Osteocyte (in vitro differentiated cells): ENCODE measurements at regions not wholly inside any gene's neighbourhood (a gene's known extent, or its start where the extent isn't known, plus 50 kb on each side); places are given as distances from the start of the nearest gene placed in this dataset.

Source experiments
- DNase-seq: peaks from one replicate; pipeline ENCODE4 v3.0.0; 2021; ENCODE audit warnings: mixed read lengths; ENCODE audit not compliant: unreplicated experiment; ENCODE audit errors: extremely low spot score
- H3K27ac Mint-ChIP-seq: one replicate; pipeline ENCODE4 v1.8.0; 2021; ENCODE audit warnings: mild to moderate bottlenecking, mixed read lengths; ENCODE audit not compliant: unreplicated experiment
- H3K27me3 Mint-ChIP-seq: one replicate; pipeline ENCODE4 v1.8.0; 2021; ENCODE audit warnings: mixed read lengths; ENCODE audit not compliant: unreplicated experiment
- H3K36me3 Mint-ChIP-seq: one replicate; pipeline ENCODE4 v1.8.0; 2021; ENCODE audit warnings: mixed read lengths; ENCODE audit not compliant: unreplicated experiment
- H3K4me1 Mint-ChIP-seq: one replicate; pipeline ENCODE4 v1.8.0; 2021; ENCODE audit warnings: mixed read lengths; ENCODE audit not compliant: unreplicated experiment
- H3K4me3 Mint-ChIP-seq: one replicate; pipeline ENCODE4 v1.8.0; 2021; ENCODE audit warnings: mild to moderate bottlenecking, moderate library complexity, mixed read lengths; ENCODE audit not compliant: unreplicated experiment
- H3K9me3 Mint-ChIP-seq: one replicate; pipeline ENCODE4 v1.8.0; 2021; ENCODE audit warnings: mixed read lengths; ENCODE audit not compliant: unreplicated experiment
- CTCF ChIP-seq: fragments of 200-600 bp; sonication (generic); IDR thresholded peaks from 2 replicates; pipeline ENCODE4 v1.5.0; 2021; ENCODE audit warnings: antibody characterized with exemption, mild to moderate bottlenecking, moderate library complexity

DNA sequence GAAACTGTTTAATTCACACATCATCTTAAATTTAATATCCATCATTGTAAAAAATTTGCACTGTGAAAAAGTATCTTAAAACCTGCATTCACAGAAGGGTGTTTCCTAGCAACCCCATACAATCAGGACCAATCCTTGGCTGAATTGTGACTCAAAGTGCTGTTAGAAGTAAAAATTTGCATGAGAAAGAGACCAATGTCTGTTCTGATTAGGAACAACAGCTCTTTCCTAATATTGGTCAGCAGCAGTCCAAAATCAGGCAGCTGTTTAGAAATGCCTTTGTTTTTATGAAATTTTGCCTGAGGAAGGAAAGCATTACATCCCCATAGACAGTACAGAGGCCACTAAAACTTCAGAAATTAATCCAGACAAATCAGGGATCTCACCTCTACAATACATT, 987.0 kb downstream of the HACE1 start:
- H3K27me3 Mint-ChIP-seq: peaks cover 3% of the 10 kb centered on the region
- no peak overlapping the region for H3K4me3 Mint-ChIP-seq
- no peak for TF ChIP-seq CTCF
- DNase-seq: no peak
- H3K4me1 Mint-ChIP-seq: no peaks in the 10 kb centered on the region
- H3K36me3 Mint-ChIP-seq: no peaks in the 10 kb centered on the region
- no peak overlapping the region for H3K27ac Mint-ChIP-seq
- H3K9me3 Mint-ChIP-seq: no peaks in the 10 kb centered on the region

- Mint-ChIP-seq H3K9me3 (no peaks in the 10 kb centered on the region), H3K4me1 (no peaks in the 10 kb centered on the region)
Measured at GRCh38 chr6:103872233-103872632, 987.5 kb downstream of the HACE1 start.

DNA sequence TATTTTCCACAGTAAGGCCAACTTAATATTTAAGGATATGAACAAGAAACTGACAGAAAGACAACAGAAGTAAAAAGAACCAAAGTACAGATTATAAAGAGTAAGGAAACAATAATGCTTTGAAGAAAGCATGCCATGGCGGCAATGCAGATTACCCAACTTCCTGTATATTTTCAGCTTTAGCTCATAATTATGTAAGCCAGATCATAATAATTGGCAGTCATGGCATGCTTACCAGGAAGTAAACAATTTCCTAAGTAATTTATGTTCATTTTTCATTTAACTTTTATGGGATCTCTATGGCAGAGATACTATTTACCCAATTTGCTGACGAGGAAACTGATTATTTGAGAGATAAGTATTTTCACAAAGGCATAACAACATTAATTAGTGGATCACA, 988.7 kb downstream of the HACE1 start:
- no peak overlapping the region for H3K4me3 Mint-ChIP-seq
- H3K27ac Mint-ChIP-seq: no peak overlapping the region
- no peaks in the 10 kb centered on the region for H3K36me3 Mint-ChIP-seq
- no peak for DNase-seq
- H3K9me3 Mint-ChIP-seq: no peaks in the 10 kb centered on the region
- TF ChIP-seq CTCF: no peak
- H3K4me1 Mint-ChIP-seq: no peaks in the 10 kb centered on the region
- H3K27me3 Mint-ChIP-seq: peaks cover 4% of the 10 kb centered on the region

More at GRCh38 chr6:103872233-103872632, 987.5 kb downstream of the HACE1 start:
- Mint-ChIP-seq H3K4me3 (no peak overlapping the region), H3K27me3 (peaks cover 3% of the 10 kb centered on the region), H3K36me3 (no peaks in the 10 kb centered on the region), H3K27ac (no peak overlapping the region)
- DNase-seq: no peak
- no peak for TF ChIP-seq CTCF

DNA sequence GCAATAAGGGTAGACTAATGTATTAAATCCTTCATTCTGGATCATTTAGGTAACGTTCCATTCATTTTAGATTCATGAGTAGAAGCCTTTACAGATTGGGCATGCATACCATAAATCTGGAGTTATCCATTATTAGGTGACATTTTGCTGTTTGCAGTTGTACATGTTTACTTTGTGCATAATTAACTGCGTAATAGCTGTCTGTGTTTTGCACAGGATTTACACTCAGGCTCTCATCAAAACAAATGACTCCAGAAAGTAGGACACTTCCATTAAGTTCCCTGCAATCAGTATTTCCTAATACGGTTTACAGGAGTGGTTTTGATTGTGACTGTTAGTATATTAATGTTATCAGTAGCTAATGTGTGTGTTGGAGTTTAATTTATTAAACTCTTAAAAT, 997.4 kb downstream of the HACE1 start:
- Mint-ChIP-seq H3K36me3 (no peaks in the 10 kb centered on the region), H3K4me1 (no peaks in the 10 kb centered on the region), H3K4me3 (no peak overlapping the region), H3K27me3 (peaks cover 14% of the 10 kb centered on the region), H3K27ac (no peak overlapping the region), H3K9me3 (no peaks in the 10 kb centered on the region)
- no peak for TF ChIP-seq CTCF
- DNase-seq: no peak

- DNase-seq: no peak
- no peak for TF ChIP-seq CTCF
- no peaks in the 10 kb centered on the region for H3K4me1 Mint-ChIP-seq
- H3K4me3 Mint-ChIP-seq: no peak overlapping the region
- no peak overlapping the region for H3K27ac Mint-ChIP-seq
- H3K9me3 Mint-ChIP-seq: no peaks in the 10 kb centered on the region
- H3K36me3 Mint-ChIP-seq: no peaks in the 10 kb centered on the region
- peaks cover 10% of the 10 kb centered on the region for H3K27me3 Mint-ChIP-seq
Measured at GRCh38 chr6:103858003-103858402, 1001.7 kb downstream of the HACE1 start.
